ENCODE measurements at regions not wholly inside any gene's neighbourhood (a gene's known extent, or its start where the extent isn't known, plus 50 kb on each side); places are given as distances from the start of the nearest gene placed in this dataset.

DNA sequence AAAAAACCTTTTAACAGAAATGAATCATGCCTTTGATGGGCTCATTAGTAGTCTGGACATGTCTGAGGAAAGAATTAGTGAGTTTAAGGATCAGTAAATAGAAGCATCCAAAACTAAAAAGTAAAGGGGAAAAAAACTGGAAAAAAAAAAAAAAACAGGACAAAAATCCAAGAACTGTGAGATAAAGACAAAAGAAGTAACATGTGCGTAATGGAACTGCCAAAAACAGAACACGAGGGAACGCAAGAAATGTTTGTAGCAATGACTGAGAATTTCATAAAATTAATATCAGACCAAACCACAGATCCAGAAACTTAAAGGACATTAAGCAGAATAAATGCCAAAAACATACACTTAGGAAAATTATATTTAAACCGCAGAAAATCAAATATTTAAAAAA is 77.4 kb downstream of the MS4A13 start:
- Histone ChIP-seq H3K9me3 (no peaks in the 10 kb centered on the region), H3K36me3 (ENCODE audit: control insufficient read depth, insufficient read depth, low read length) (no peaks in the 10 kb centered on the region), H3K4me3 (ENCODE audit: low read depth, low read length) (no peak overlapping the region), H3K27me3 (replicated peaks; ENCODE audit: control insufficient read depth, insufficient read depth, low read length) (no peaks in the 10 kb centered on the region), H3K4me1 (no peaks in the 10 kb centered on the region)
- TF ChIP-seq, protein P1, sequence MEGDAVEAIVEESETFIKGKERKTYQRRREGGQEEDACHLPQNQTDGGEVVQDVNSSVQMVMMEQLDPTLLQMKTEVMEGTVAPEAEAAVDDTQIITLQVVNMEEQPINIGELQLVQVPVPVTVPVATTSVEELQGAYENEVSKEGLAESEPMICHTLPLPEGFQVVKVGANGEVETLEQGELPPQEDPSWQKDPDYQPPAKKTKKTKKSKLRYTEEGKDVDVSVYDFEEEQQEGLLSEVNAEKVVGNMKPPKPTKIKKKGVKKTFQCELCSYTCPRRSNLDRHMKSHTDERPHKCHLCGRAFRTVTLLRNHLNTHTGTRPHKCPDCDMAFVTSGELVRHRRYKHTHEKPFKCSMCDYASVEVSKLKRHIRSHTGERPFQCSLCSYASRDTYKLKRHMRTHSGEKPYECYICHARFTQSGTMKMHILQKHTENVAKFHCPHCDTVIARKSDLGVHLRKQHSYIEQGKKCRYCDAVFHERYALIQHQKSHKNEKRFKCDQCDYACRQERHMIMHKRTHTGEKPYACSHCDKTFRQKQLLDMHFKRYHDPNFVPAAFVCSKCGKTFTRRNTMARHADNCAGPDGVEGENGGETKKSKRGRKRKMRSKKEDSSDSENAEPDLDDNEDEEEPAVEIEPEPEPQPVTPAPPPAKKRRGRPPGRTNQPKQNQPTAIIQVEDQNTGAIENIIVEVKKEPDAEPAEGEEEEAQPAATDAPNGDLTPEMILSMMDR (IDR thresholded peaks at IDR 0.05; ENCODE audit: insufficient read depth in 1 of 2, low read depth in 1 of 2, low read length in 1 of 2, severe bottlenecking in 1 of 2, unreplicated experiment in 1 of 2), result no peak
- ChIA-PET POLR2A (no interaction called here), CTCF (interaction anchor here (0.5 kb wide), 1 partner anchor 175 kb away, joined by 3 read pairs; no protein-coding TSS in a partner anchor)
- no peak for DNase-seq
- Mint-ChIP-seq H3K27me3 (ENCODE audit: insufficient read depth, unreplicated experiment) (no peaks in the 10 kb centered on the region), H3K9me3 (ENCODE audit: unreplicated experiment) (no peaks in the 10 kb centered on the region), H3K27ac (ENCODE audit: unreplicated experiment) (no peak overlapping the region), H3K36me3 (ENCODE audit: insufficient read depth, unreplicated experiment) (no peaks in the 10 kb centered on the region), H3K4me3 (ENCODE audit: unreplicated experiment) (no peak overlapping the region), H3K4me1 (ENCODE audit: low read depth, unreplicated experiment) (no peaks in the 10 kb centered on the region)
- no TSS peak for BruUV-seq (replicated peaks)
- intact Hi-C loops (cut with micrococcal nuclease; ENCODE audit: unreplicated experiment), result no loop called here

GRCh38 chr11:60594998-60595642 is 79.9 kb downstream of the MS4A13 start:
- H3K36me3 ChIP-seq (ENCODE audit: control insufficient read depth, insufficient read depth, low read length), result no peaks in the 10 kb centered on the region
- no peaks in the 10 kb centered on the region for H3K9me3 ChIP-seq
- Mint-ChIP-seq H3K27me3 (ENCODE audit: insufficient read depth, unreplicated experiment) (no peaks in the 10 kb centered on the region), H3K4me3 (ENCODE audit: unreplicated experiment) (no peak overlapping the region), H3K4me1 (ENCODE audit: low read depth, unreplicated experiment) (no peaks in the 10 kb centered on the region), H3K36me3 (ENCODE audit: insufficient read depth, unreplicated experiment) (no peaks in the 10 kb centered on the region), H3K27ac (ENCODE audit: unreplicated experiment) (no peak overlapping the region), H3K9me3 (ENCODE audit: unreplicated experiment) (no peaks in the 10 kb centered on the region)
- H3K27me3 ChIP-seq (replicated peaks; ENCODE audit: control insufficient read depth, insufficient read depth, low read length), result no peaks in the 10 kb centered on the region
- intact Hi-C loops (cut with micrococcal nuclease; ENCODE audit: unreplicated experiment), result no loop called here
- BruUV-seq (replicated peaks), result no TSS peak
- no peak for DNase-seq
- H3K4me1 ChIP-seq, result no peaks in the 10 kb centered on the region
- POLR2A ChIA-PET, result interaction anchor here (0.6 kb wide), 1 partner anchor 76 kb away, joined by 10 read pairs; no protein-coding TSS in a partner anchor
- TF ChIP-seq, protein P1 (IDR thresholded peaks at IDR 0.05; ENCODE audit: insufficient read depth in 1 of 2, low read depth in 1 of 2, low read length in 1 of 2, severe bottlenecking in 1 of 2, unreplicated experiment in 1 of 2), result no peak
- H3K4me3 ChIP-seq (ENCODE audit: low read depth, low read length), result no peak overlapping the region
- CTCF ChIA-PET, result no interaction called here

DNA sequence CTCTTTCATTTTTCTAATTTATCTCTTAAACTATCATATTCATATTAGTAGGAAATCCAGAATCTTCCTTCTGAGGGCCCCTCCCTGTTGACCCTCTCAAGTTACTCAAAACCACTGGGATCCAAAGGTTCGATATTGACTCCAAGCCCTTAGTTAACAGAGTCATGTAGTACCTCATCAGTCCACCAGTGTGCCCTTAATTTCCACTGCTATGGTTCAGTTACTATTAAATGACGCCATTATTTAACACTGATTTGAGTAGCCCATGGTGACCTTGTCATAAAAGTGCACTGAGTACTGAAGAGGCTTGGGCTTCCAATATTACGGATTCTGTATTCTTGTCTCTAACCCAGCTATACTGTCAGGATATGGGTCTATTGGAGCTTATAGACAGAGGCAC is 91.9 kb upstream of the MS4A8 start:
- no peaks in the 10 kb centered on the region for H3K9me3 Mint-ChIP-seq (ENCODE audit: unreplicated experiment)
- no peak for DNase-seq
- no peaks in the 10 kb centered on the region for H3K4me1 ChIP-seq
- intact Hi-C loops (cut with micrococcal nuclease; ENCODE audit: unreplicated experiment), result no loop called here
- TF ChIP-seq, protein P1 (IDR thresholded peaks at IDR 0.05; ENCODE audit: insufficient read depth in 1 of 2, low read depth in 1 of 2, low read length in 1 of 2, severe bottlenecking in 1 of 2, unreplicated experiment in 1 of 2), result peak in 1 of 2 experiments; percentile 37
- ChIA-PET POLR2A (no interaction called here), CTCF (no interaction called here)
- no peak overlapping the region for H3K27ac Mint-ChIP-seq (ENCODE audit: unreplicated experiment)
- no peak overlapping the region for H3K4me3 Mint-ChIP-seq (ENCODE audit: unreplicated experiment)
- H3K36me3 ChIP-seq (ENCODE audit: control insufficient read depth, insufficient read depth, low read length), result no peaks in the 10 kb centered on the region
- no TSS peak for BruUV-seq (replicated peaks)
- peaks cover 2% of the 10 kb centered on the region for H3K27me3 Mint-ChIP-seq (ENCODE audit: insufficient read depth, unreplicated experiment)
- H3K9me3 ChIP-seq, result no peaks in the 10 kb centered on the region
- no peaks in the 10 kb centered on the region for H3K27me3 ChIP-seq (replicated peaks; ENCODE audit: control insufficient read depth, insufficient read depth, low read length)
- H3K4me3 ChIP-seq (ENCODE audit: low read depth, low read length), result no peak overlapping the region
- no peaks in the 10 kb centered on the region for H3K4me1 Mint-ChIP-seq (ENCODE audit: low read depth, unreplicated experiment)
- no peaks in the 10 kb centered on the region for H3K36me3 Mint-ChIP-seq (ENCODE audit: insufficient read depth, unreplicated experiment)

Measured in Caco-2 (cell line).